Natural killer cell (primary cell): ENCODE measurements at regions not wholly inside any gene's neighbourhood (a gene's known extent, or its start where the extent isn't known, plus 50 kb on each side); places are given as distances from the start of the nearest gene placed in this dataset.

Experiments
- ATAC-seq, 3 donors: fragments of 150-1000 bp in 2 of 3; fragments of 200-7000 bp in 1 of 3; cut with Tn5 transposase; 1 replicate in 1 of 3; 2 replicates in 2 of 3; pipeline ENCODE4 v1.10.0; 2021; ENCODE audit warnings: mild to moderate bottlenecking in 2 of 3, moderate library complexity in 2 of 3
- DNase-seq, 2 donors: peaks; one replicate each; pipeline versions ENCODE4 v3.0.0 to v3.0.0-alpha.2; 2013 to 2021; ENCODE audit warnings: mixed read lengths in 1 of 2
- H3K27ac ChIP-seq: one replicate; pipeline ENCODE4 v1.5.1; 2013; ENCODE audit warnings: mild to moderate bottlenecking, low read length
- H3K27me3 ChIP-seq: one replicate; pipeline ENCODE4 v1.6.1; 2013; ENCODE audit warnings: low read length; ENCODE audit not compliant: control insufficient read depth, insufficient read depth
- H3K36me3 ChIP-seq: one replicate; pipeline ENCODE4 v1.6.1; 2013; ENCODE audit warnings: low read length; ENCODE audit not compliant: control insufficient read depth, insufficient read depth
- H3K4me1 ChIP-seq: one replicate; pipeline ENCODE4 v1.6.1; 2013; ENCODE audit warnings: low read length; ENCODE audit not compliant: control insufficient read depth, insufficient read depth
- H3K4me3 ChIP-seq: one replicate; pipeline ENCODE4 v1.5.1; 2013; ENCODE audit warnings: low read length
- H3K9me3 ChIP-seq: one replicate; pipeline ENCODE4 v1.6.1; 2013; ENCODE audit warnings: low read length; ENCODE audit not compliant: control insufficient read depth, insufficient read depth
- H3K27ac Mint-ChIP-seq, 2 donors: one replicate each; pipeline ENCODE4 v1.8.0; 2022; ENCODE audit warnings: mild to moderate bottlenecking in 2 of 2, mixed read lengths in 2 of 2, moderate library complexity in 1 of 2
- H3K27me3 Mint-ChIP-seq, 2 donors: one replicate each; pipeline ENCODE4 v1.8.0; 2022; ENCODE audit warnings: low read depth in 2 of 2, mixed read lengths in 2 of 2
- H3K36me3 Mint-ChIP-seq: one replicate; pipeline ENCODE4 v1.8.0; 2022; ENCODE audit warnings: mixed read lengths
- H3K4me1 Mint-ChIP-seq, 2 donors: one replicate each; pipeline ENCODE4 v1.8.0; 2022; ENCODE audit warnings: mixed read lengths in 2 of 2
- H3K4me3 Mint-ChIP-seq: one replicate; pipeline ENCODE4 v1.8.0; 2022; ENCODE audit warnings: mild to moderate bottlenecking, moderate library complexity, mixed read lengths
- H3K9me3 Mint-ChIP-seq, 2 donors: one replicate each; pipeline ENCODE4 v1.8.0; 2022; ENCODE audit warnings: mixed read lengths in 2 of 2
- WGBS: methylation state at CpG from one replicate; pipeline ENCODE4 v1.1.7; 2013; ENCODE audit warnings: missing lambda C conversion rate; ENCODE audit not compliant: insufficient coverage; 5-methylcytosine and 5-hydroxymethylcytosine counted together
- intact Hi-C: fragments of 100-400 bp; cut with micrococcal nuclease; formaldehyde crosslinking; loops from one replicate; pipeline ENCODE4 v1.14.2; 2022
- TF ChIP-seq, protein P1 (sequence below): fragments of 200-600 bp; IDR thresholded peaks from one replicate; pipeline ENCODE4 v1.8.0; 2022; ENCODE audit warnings: antibody characterized with exemption

DNA sequence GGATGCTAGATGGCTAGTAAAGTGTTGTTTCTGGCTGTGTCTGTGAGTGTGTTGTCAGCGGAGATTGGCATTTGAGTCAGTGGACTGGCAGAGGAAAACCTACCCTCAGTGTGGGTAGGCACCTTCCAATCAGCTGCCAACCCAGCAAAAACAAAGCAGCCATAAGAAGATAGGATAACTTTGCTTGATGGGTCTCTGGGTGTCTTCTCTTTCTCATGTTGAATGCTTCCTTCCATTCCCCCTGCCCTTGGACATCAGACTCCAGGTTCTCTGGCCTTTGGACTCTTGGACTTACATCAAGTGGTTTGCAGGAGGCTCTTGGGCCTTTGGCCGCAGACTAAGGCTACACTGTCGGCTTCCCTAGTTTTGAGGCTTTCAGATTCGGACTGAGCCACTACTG, 429.0 kb upstream of the ZNF804A start:
- H3K4me1 ChIP-seq = no peaks in the 10 kb centered on the region
- Mint-ChIP-seq H3K4me3 (no peak overlapping the region), H3K9me3 (peaks cover 14 to 34% of the 10 kb centered on the region in 2 donors), H3K27ac (no peak overlapping the region), H3K27me3 (no peaks in the 10 kb centered on the region), H3K4me1 (no peaks in the 10 kb centered on the region), H3K36me3 (peaks cover 23% of the 10 kb centered on the region)
- no peaks in the 10 kb centered on the region for H3K27me3 ChIP-seq
- ATAC-seq (no peak), DNase-seq (no peak)
- H3K36me3 ChIP-seq = no peaks in the 10 kb centered on the region
- TF ChIP-seq, protein P1, sequence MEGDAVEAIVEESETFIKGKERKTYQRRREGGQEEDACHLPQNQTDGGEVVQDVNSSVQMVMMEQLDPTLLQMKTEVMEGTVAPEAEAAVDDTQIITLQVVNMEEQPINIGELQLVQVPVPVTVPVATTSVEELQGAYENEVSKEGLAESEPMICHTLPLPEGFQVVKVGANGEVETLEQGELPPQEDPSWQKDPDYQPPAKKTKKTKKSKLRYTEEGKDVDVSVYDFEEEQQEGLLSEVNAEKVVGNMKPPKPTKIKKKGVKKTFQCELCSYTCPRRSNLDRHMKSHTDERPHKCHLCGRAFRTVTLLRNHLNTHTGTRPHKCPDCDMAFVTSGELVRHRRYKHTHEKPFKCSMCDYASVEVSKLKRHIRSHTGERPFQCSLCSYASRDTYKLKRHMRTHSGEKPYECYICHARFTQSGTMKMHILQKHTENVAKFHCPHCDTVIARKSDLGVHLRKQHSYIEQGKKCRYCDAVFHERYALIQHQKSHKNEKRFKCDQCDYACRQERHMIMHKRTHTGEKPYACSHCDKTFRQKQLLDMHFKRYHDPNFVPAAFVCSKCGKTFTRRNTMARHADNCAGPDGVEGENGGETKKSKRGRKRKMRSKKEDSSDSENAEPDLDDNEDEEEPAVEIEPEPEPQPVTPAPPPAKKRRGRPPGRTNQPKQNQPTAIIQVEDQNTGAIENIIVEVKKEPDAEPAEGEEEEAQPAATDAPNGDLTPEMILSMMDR = no peak
- H3K9me3 ChIP-seq = peaks cover 5% of the 10 kb centered on the region
- WGBS = 88% methylated on average over 4 of the region's 4 CpGs
- no peak overlapping the region for H3K4me3 ChIP-seq
- H3K27ac ChIP-seq = no peak overlapping the region
- intact Hi-C loops = no loop called here

GRCh38 chr2:184174493-184175104, 423.7 kb upstream of the ZNF804A start:
- H3K4me3 Mint-ChIP-seq = no peak overlapping the region
- H3K36me3 ChIP-seq = no peaks in the 10 kb centered on the region
- peaks cover under 1% of the 10 kb centered on the region for H3K9me3 ChIP-seq
- H3K4me1 Mint-ChIP-seq = no peaks in the 10 kb centered on the region
- H3K27me3 ChIP-seq = no peaks in the 10 kb centered on the region
- H3K36me3 Mint-ChIP-seq = no peaks in the 10 kb centered on the region
- WGBS = 74% methylated on average over 6 of the region's 8 CpGs
- ATAC-seq (no peak), DNase-seq (no peak)
- H3K27me3 Mint-ChIP-seq = no peaks in the 10 kb centered on the region
- H3K9me3 Mint-ChIP-seq = peaks cover 13 to 17% of the 10 kb centered on the region in 2 donors
- no peak overlapping the region for H3K27ac Mint-ChIP-seq
- H3K4me3 ChIP-seq = no peak overlapping the region
- TF ChIP-seq, protein P1 = no peak
- no peak overlapping the region for H3K27ac ChIP-seq
- intact Hi-C loops = no loop called here
- H3K4me1 ChIP-seq = no peaks in the 10 kb centered on the region

DNA sequence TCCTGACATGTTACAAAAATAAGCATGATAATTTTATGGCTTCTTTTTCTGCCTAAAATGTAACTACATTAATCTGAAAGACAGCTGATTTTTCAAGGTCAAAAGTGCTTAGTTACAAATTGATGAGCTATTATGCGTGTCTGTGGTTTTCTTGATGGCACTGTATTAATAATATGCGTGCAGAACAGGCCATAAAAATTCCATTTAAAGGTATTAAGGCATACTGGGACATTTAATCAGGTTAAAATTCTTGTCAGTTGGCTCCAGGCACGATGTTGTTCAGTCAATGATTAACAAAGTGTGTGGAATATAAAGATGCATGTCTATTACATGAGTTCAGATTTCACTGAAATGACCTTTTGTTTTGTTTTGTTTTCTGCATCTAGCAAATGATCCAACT, 420.1 kb upstream of the ZNF804A start:
- H3K36me3 ChIP-seq = no peaks in the 10 kb centered on the region
- H3K27me3 Mint-ChIP-seq = no peaks in the 10 kb centered on the region
- H3K4me1 ChIP-seq = no peaks in the 10 kb centered on the region
- no peak overlapping the region for H3K27ac Mint-ChIP-seq
- TF ChIP-seq, protein P1 = no peak
- no peaks in the 10 kb centered on the region for H3K9me3 ChIP-seq
- H3K4me1 Mint-ChIP-seq = no peaks in the 10 kb centered on the region
- 71% methylated on average over 3 of the region's 3 CpGs for WGBS
- no peak for ATAC-seq
- no peak overlapping the region for H3K4me3 ChIP-seq
- H3K27ac ChIP-seq = no peak overlapping the region
- H3K27me3 ChIP-seq = no peaks in the 10 kb centered on the region
- intact Hi-C loops = no loop called here
- H3K36me3 Mint-ChIP-seq = no peaks in the 10 kb centered on the region
- no peak for DNase-seq
- H3K9me3 Mint-ChIP-seq = peaks cover 18 to 24% of the 10 kb centered on the region in 2 donors
- H3K4me3 Mint-ChIP-seq = no peak overlapping the region

- 86% methylated on average over 3 of the region's 4 CpGs for WGBS
- Mint-ChIP-seq H3K27me3 (no peaks in the 10 kb centered on the region), H3K4me1 (no peaks in the 10 kb centered on the region), H3K4me3 (no peak overlapping the region), H3K9me3 (peaks cover 11 to 17% of the 10 kb centered on the region in 2 donors), H3K27ac (no peak overlapping the region), H3K36me3 (no peaks in the 10 kb centered on the region)
- intact Hi-C loops = no loop called here
- Histone ChIP-seq H3K36me3 (no peaks in the 10 kb centered on the region), H3K27ac (no peak overlapping the region), H3K4me1 (no peaks in the 10 kb centered on the region), H3K4me3 (no peak overlapping the region), H3K27me3 (no peaks in the 10 kb centered on the region), H3K9me3 (peaks cover 5% of the 10 kb centered on the region)
- TF ChIP-seq, protein P1 = no peak
- ATAC-seq (no peak), DNase-seq (no peak)
These were observed 411.9 kb upstream of the ZNF804A start for GRCh38 chr2:184186436-184186835.
